ENCODE measurements at regions not wholly inside any gene's neighbourhood (a gene's known extent, or its start where the extent isn't known, plus 50 kb on each side); places are given as distances from the start of the nearest gene placed in this dataset.

DNA sequence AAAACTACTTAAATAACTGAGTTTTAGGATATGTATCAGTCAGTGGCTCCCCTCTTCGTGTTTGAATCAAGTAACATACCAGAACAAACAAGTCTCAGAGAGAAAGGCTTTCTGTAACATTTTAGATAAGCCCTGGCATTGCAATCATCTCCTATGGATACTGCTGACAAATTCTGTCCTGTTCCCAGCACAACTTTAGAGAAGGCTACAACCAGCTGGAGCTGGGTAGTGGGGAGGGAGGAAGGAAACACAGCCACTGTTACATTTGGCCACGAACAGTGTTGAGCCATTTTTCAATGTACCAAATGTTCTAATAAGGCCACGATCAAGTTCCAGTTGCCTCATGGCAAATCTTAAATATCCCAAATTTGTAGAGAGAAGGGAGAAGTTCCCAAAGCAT lies 511.8 kb upstream of the WWC1 start:
- no peak overlapping the region for H3K4me3 ChIP-seq (ENCODE audit: low read length)
- no peak for DNase-seq (ENCODE audit: low read depth)
- TF ChIP-seq, protein P1, sequence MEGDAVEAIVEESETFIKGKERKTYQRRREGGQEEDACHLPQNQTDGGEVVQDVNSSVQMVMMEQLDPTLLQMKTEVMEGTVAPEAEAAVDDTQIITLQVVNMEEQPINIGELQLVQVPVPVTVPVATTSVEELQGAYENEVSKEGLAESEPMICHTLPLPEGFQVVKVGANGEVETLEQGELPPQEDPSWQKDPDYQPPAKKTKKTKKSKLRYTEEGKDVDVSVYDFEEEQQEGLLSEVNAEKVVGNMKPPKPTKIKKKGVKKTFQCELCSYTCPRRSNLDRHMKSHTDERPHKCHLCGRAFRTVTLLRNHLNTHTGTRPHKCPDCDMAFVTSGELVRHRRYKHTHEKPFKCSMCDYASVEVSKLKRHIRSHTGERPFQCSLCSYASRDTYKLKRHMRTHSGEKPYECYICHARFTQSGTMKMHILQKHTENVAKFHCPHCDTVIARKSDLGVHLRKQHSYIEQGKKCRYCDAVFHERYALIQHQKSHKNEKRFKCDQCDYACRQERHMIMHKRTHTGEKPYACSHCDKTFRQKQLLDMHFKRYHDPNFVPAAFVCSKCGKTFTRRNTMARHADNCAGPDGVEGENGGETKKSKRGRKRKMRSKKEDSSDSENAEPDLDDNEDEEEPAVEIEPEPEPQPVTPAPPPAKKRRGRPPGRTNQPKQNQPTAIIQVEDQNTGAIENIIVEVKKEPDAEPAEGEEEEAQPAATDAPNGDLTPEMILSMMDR (IDR thresholded peaks at IDR 0.05; ENCODE audit: insufficient read depth, low read depth, low read length, missing control alignments), result no peak

DNA sequence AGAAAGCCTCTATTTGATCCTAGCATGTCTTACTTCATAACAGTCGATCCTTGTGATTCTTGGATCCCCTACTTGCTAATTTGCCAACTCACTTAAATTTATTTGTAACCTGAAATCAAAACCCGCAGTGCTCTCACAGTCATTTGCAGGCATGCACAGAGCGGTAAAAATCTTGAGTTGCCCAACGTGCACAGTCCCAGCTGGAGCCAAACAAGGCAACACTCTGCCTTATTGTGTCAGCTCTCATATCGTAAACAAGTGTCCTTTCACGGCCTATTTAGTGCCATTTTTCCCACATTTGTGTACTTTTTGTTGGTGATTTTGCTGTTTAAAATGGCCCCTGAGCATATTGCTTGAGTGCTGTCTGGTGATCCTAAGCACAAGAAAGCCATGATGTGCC lies 511.3 kb upstream of the WWC1 start:
- TF ChIP-seq, protein P1 (IDR thresholded peaks at IDR 0.05; ENCODE audit: insufficient read depth, low read depth, low read length, missing control alignments), result no peak
- no peak for DNase-seq (ENCODE audit: low read depth)
- no peak overlapping the region for H3K4me3 ChIP-seq (ENCODE audit: low read length)

DNA sequence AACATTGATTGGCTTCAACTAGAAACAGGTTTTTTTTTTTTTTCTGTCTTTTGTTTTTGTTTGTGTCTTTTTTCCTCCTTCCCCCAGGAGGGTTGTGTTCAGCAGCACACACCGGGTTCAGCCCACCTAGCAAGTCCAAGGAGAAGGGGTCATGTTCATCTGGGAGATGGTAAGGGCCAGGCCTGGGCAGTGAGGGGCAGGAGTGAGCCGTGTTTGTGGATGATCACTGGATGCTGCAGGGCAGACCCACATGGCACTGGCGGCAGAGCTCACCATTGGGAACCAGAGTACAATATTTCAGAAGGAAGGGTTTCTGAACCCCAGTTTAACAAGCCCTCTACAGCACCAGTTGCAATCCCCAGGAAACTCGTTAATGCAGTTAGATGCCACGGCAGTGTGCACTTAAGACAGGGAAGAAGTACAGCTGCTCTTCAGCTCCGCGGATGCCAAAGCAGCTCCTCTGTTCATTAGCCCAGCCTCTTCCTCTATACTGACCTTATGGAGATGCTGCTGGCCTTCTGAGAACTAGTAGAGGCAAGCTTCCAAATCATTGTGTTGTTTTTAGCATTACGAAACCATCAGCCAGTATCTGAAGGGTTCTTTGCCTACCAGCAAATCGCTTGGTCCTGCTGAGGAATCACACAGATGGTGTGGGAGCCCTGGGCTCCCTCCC lies 508.2 kb upstream of the WWC1 start:
- TF ChIP-seq, protein P1 (IDR thresholded peaks at IDR 0.05; ENCODE audit: insufficient read depth, low read depth, low read length, missing control alignments), result no peak
- DNase-seq (ENCODE audit: low read depth), result no peak
- H3K4me3 ChIP-seq (ENCODE audit: low read length), result no peak overlapping the region

DNA sequence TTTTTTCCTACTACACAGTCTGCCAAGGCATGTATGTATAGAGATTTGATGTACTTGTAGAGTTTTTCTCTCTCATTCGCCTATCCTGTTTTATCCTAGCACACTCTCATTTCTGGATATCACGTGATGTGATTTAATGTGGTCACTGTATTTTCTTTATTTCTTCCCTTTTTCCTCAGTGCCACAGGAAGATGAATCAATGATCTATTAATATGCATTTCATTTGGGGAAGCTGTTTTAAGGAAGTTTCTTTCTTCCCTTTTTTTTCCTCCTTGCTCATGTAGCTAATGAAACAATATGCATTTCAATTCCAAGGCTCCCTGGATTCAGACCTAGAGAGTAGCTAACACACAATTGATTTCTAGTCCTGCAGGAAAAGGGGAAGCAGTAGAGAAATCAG lies 506.3 kb upstream of the WWC1 start:
- no peak for DNase-seq (ENCODE audit: low read depth)
- H3K4me3 ChIP-seq (ENCODE audit: low read length), result no peak overlapping the region
- TF ChIP-seq, protein P1 (IDR thresholded peaks at IDR 0.05; ENCODE audit: insufficient read depth, low read depth, low read length, missing control alignments), result no peak

DNA sequence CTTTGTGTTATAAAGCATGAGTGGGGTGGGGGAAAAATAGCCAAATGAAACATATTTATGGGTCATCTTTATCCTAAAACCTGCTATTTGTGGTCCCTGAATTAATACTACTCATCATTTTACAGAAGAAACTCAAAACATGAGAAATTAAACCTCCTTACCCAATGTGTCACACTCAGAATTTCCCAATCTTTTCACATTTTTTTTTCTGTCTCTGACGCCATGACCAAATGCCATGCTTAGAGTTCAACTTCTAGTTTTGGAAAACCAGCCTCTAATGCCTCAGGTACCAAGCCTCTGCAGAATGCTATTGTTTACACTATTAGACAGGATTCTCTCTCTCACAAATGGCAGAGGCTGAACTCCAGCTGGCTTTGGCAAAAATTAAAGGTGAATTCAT lies 505.5 kb upstream of the WWC1 start:
- DNase-seq (ENCODE audit: low read depth), result no peak
- TF ChIP-seq, protein P1 (IDR thresholded peaks at IDR 0.05; ENCODE audit: insufficient read depth, low read depth, low read length, missing control alignments), result no peak
- H3K4me3 ChIP-seq (ENCODE audit: low read length), result no peak overlapping the region

DNA sequence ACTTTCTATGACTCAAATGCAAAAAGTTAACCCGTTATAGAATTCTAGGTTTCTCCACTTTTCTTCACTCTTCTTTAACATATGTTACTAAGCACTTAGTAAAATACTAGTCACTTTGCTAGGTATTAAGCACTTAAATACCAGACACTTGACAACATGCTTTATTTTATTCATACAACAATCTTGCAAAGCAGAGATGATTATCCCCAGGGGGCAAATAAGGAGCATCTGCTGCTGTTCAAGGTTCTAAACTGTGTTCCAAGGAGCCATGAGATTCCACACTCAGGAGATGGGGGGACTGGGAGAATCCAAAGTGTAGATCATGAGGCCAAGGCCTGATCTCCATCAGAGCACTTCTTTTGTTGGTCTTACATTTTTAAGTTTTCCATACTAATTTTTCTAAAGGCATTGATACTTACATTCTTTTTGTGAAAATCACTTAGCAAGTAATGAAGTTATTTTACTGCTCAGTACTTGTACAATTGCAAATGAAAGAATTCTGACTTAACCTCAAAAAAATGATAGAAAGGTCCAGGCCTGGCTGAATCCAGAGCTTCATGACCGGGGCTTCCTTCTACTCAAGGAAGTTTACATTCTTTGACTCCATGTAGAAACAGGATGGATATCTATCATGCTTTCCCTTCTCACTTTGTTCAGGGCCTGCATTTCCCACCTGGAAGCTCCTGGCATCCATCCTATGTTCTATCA lies 504.4 kb upstream of the WWC1 start:
- TF ChIP-seq, protein P1 (IDR thresholded peaks at IDR 0.05; ENCODE audit: insufficient read depth, low read depth, low read length, missing control alignments), result no peak
- no peak for DNase-seq (ENCODE audit: low read depth)
- H3K4me3 ChIP-seq (ENCODE audit: low read length), result no peak overlapping the region

DNA sequence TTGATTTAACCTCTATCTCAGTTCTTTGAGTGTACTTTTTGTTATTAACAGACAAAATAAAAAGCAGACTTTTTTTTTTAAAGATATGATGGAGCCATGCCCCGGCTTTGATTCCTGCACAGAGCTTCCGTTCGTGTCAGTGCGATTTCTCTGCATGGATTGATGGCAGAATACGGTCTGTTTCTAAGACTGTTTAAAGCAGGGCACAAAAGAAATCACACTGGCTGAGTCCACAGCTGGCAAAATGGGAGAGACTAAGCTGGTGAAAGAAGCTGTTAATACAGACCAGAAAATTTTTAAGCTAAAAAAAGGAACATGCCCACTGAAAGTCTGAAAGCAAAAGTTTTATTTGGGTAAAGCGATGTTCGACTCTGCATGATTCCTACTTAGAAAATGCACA lies 501.4 kb upstream of the WWC1 start:
- no peak for DNase-seq (ENCODE audit: low read depth)
- no peak overlapping the region for H3K4me3 ChIP-seq (ENCODE audit: low read length)
- TF ChIP-seq, protein P1 (IDR thresholded peaks at IDR 0.05; ENCODE audit: insufficient read depth, low read depth, low read length, missing control alignments), result no peak
